Peyer's patch (tissue), 4 donors: ENCODE measurements at regions not wholly inside any gene's neighbourhood (a gene's known extent, or its start where the extent isn't known, plus 50 kb on each side); places are given as distances from the start of the nearest gene placed in this dataset.

Experiments
- DNase-seq, 3 donors: peaks; one replicate each; pipeline ENCODE4 v3.0.0-alpha.2; 2017 to 2019
- H3K27ac ChIP-seq, 4 donors: fragments of 200-600 bp; sonication (generic); one replicate each; pipeline ENCODE4 v1.5.1; 2016 to 2019
- H3K27me3 ChIP-seq, 2 donors: fragments of 200-600 bp; sonication (generic); one replicate each; pipeline ENCODE4 v1.5.1; 2019
- H3K36me3 ChIP-seq, 3 donors: fragments of 200-600 bp; sonication (generic); one replicate each; pipeline ENCODE4 v1.5.1; 2016 to 2019
- H3K4me1 ChIP-seq, 4 donors: fragments of 200-600 bp; sonication (generic); one replicate each; pipeline ENCODE4 v1.5.1; 2016 to 2019
- H3K4me3 ChIP-seq, 4 donors: fragments of 200-600 bp; sonication (generic); 1 replicate in 3 of 4; 2 replicates in 1 of 4; pipeline ENCODE4 v1.5.1; 2016 to 2019; ENCODE audit warnings: mild to moderate bottlenecking in 1 of 4
- H3K9me3 ChIP-seq, 4 donors: fragments of 200-600 bp; sonication (generic); one replicate each; pipeline ENCODE4 v1.5.1; 2016 to 2019; ENCODE audit warnings: mild to moderate bottlenecking in 1 of 4
- POLR2A ChIP-seq, 2 donors: fragments of 450-650 bp; IDR thresholded peaks; one replicate each; pipeline ENCODE4 v1.5.1; 2017; ENCODE audit warnings: antibody characterized with exemption in 2 of 2, mild to moderate bottlenecking in 2 of 2, moderate library complexity in 2 of 2
- TF ChIP-seq, protein P1 (sequence below), 6 experiments: fragments of 450-650 bp in 4 of 6; fragments of 200-600 bp in 2 of 6; sonication (generic) in 1 of 6; IDR thresholded peaks; one replicate each; pipeline ENCODE4 v1.5.1; 2017 to 2019; ENCODE audit warnings: antibody characterized with exemption in 6 of 6, mild to moderate bottlenecking in 3 of 6, moderate library complexity in 1 of 6

GRCh38 chr4:170769862-170770261 lies 680.1 kb upstream of the AADAT start:
- no peak overlapping the region for H3K4me3 ChIP-seq
- TF ChIP-seq, protein P1, sequence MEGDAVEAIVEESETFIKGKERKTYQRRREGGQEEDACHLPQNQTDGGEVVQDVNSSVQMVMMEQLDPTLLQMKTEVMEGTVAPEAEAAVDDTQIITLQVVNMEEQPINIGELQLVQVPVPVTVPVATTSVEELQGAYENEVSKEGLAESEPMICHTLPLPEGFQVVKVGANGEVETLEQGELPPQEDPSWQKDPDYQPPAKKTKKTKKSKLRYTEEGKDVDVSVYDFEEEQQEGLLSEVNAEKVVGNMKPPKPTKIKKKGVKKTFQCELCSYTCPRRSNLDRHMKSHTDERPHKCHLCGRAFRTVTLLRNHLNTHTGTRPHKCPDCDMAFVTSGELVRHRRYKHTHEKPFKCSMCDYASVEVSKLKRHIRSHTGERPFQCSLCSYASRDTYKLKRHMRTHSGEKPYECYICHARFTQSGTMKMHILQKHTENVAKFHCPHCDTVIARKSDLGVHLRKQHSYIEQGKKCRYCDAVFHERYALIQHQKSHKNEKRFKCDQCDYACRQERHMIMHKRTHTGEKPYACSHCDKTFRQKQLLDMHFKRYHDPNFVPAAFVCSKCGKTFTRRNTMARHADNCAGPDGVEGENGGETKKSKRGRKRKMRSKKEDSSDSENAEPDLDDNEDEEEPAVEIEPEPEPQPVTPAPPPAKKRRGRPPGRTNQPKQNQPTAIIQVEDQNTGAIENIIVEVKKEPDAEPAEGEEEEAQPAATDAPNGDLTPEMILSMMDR (IDR thresholded peaks at IDR 0.05): no peak
- no peak for DNase-seq
- no peaks in the 10 kb centered on the region for H3K9me3 ChIP-seq
- H3K27ac ChIP-seq: no peak overlapping the region
- no peaks in the 10 kb centered on the region for H3K36me3 ChIP-seq
- H3K4me1 ChIP-seq: no peaks in the 10 kb centered on the region
- H3K27me3 ChIP-seq: no peaks in the 10 kb centered on the region

- Histone ChIP-seq H3K4me3 (no peak overlapping the region), H3K27me3 (no peaks in the 10 kb centered on the region), H3K27ac (no peak overlapping the region), H3K36me3 (no peaks in the 10 kb centered on the region), H3K4me1 (no peaks in the 10 kb centered on the region), H3K9me3 (no peaks in the 10 kb centered on the region)
- TF ChIP-seq, protein P1 (IDR thresholded peaks at IDR 0.05): no peak
- TF ChIP-seq POLR2A (IDR thresholded peaks at IDR 0.05): no peak
- no peak for DNase-seq
Measured at GRCh38 chr4:170758988-170759387, 669.2 kb upstream of the AADAT start.

DNA sequence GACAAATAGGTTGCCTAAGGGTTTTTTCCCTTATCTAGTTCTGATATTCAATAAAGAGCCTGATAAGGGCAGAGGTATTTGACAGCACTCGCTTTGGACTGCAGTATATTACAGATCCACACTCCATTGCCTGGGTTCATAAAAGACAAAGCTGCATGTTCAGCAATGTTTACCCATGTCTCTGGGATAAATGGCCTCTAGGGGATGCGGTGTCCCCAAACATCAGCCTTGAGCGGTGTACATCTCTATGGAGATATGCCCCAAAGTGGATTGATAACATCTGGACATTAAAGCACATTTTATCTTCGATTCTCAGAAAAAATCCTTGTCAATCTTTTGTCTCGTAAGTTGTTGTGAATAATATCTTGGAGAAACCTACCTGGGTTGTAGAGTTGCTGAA lies 660.8 kb upstream of the AADAT start:
- no peaks in the 10 kb centered on the region for H3K9me3 ChIP-seq
- DNase-seq: no peak
- no peak for TF ChIP-seq POLR2A (IDR thresholded peaks at IDR 0.05)
- TF ChIP-seq, protein P1 (IDR thresholded peaks at IDR 0.05): no peak
- H3K27me3 ChIP-seq: no peaks in the 10 kb centered on the region
- H3K27ac ChIP-seq: no peak overlapping the region
- no peak overlapping the region for H3K4me3 ChIP-seq
- no peaks in the 10 kb centered on the region for H3K36me3 ChIP-seq
- H3K4me1 ChIP-seq: no peaks in the 10 kb centered on the region

DNA sequence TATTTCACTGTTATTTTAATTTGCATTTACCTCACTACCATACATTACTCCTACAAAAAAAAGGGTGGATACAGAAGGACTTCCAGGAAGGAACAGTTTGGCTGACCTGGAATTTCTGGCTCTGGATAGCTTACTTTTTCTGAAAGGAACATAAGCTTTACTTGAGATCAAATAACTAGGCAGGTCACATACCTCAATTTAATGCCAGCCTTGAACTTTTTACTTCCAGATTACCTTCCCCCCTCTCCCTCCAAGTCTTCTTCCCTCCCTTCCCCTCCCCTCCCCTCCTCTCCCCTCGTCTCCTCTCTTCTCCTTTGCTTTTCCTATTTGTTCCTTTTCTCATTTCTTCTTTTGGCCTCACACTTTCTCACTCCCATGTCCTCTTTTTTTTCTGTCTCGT lies 659.2 kb upstream of the AADAT start:
- no peak for TF ChIP-seq POLR2A (IDR thresholded peaks at IDR 0.05)
- TF ChIP-seq, protein P1 (IDR thresholded peaks at IDR 0.05): no peak
- Histone ChIP-seq H3K36me3 (no peaks in the 10 kb centered on the region), H3K9me3 (no peaks in the 10 kb centered on the region), H3K27ac (no peak overlapping the region), H3K4me3 (no peak overlapping the region), H3K27me3 (no peaks in the 10 kb centered on the region), H3K4me1 (no peaks in the 10 kb centered on the region)
- DNase-seq: no peak

- H3K9me3 ChIP-seq: no peaks in the 10 kb centered on the region
- no peak overlapping the region for H3K4me3 ChIP-seq
- no peak overlapping the region for H3K27ac ChIP-seq
- TF ChIP-seq POLR2A (IDR thresholded peaks at IDR 0.05): no peak
- TF ChIP-seq, protein P1 (IDR thresholded peaks at IDR 0.05): no peak
- no peak for DNase-seq
- H3K4me1 ChIP-seq: no peaks in the 10 kb centered on the region
- H3K27me3 ChIP-seq: no peaks in the 10 kb centered on the region
- no peaks in the 10 kb centered on the region for H3K36me3 ChIP-seq
Measured at GRCh38 chr4:170743633-170744032, 653.9 kb upstream of the AADAT start.

DNA sequence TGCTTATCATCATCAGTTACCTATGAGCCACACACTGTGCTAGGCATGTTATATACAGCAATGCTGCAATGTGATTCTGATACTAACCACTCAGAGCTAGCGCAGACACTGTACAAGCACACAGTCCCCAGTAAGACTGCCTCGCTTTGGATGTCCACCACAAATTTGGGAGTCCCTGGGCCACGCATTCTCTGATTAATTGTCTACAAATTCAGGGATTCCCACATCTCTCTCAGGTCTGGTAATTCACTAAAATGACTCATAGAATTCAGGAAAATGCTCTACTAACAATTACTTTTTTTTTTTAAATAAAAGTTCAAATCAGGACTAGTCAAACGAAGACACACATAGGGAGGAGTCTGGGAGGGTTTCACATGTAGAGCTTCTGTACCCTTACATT lies 652.1 kb upstream of the AADAT start:
- Histone ChIP-seq H3K27ac (no peak overlapping the region), H3K36me3 (no peaks in the 10 kb centered on the region), H3K27me3 (no peaks in the 10 kb centered on the region), H3K9me3 (no peaks in the 10 kb centered on the region), H3K4me3 (no peak overlapping the region), H3K4me1 (no peaks in the 10 kb centered on the region)
- TF ChIP-seq, protein P1 (IDR thresholded peaks at IDR 0.05): no peak
- TF ChIP-seq POLR2A (IDR thresholded peaks at IDR 0.05): no peak
- no peak for DNase-seq
